Astrocyte (in vitro differentiated cells and primary cell): ENCODE measurements at regions not wholly inside any gene's neighbourhood (a gene's known extent, or its start where the extent isn't known, plus 50 kb on each side); places are given as distances from the start of the nearest gene placed in this dataset.
"Not testable (repeated sequence)": the region's sequence is repeated elsewhere in the genome, so short reads cannot be mapped to it uniquely, and the experiment has no call there.

Experiments
- DNase-seq: peaks from one replicate; pipeline ENCODE4 v3.0.0-alpha.2; 2010; ENCODE audit warnings: low read depth
- FAIRE-seq: peaks from 2 replicates; lab custom pipeline; 2011; peaks lifted over from hg19 to GRCh38; lab: Jason Lieb, UNC
- H2AFZ ChIP-seq: 2 replicates; pipeline ENCODE4 v1.6.0; 2012; ENCODE audit warnings: low read depth, low read length, inconsistent platforms
- H3K27ac ChIP-seq: 2 replicates; pipeline ENCODE4 v1.5.1; 2011; ENCODE audit warnings: low read depth, low read length, inconsistent platforms
- H3K27me3 ChIP-seq: 2 replicates; pipeline ENCODE4 v1.6.0; 2011; ENCODE audit warnings: low read length, inconsistent platforms; ENCODE audit not compliant: insufficient read depth
- H3K36me3 ChIP-seq: 2 replicates; pipeline ENCODE4 v1.5.1; 2011; ENCODE audit warnings: low read length, inconsistent platforms; ENCODE audit not compliant: insufficient read depth
- H3K4me1 ChIP-seq: 2 replicates; pipeline ENCODE4 v1.5.1; 2011; ENCODE audit warnings: low read length, inconsistent platforms; ENCODE audit not compliant: insufficient read depth
- H3K4me2 ChIP-seq: 2 replicates; pipeline ENCODE4 v1.6.0; 2012; ENCODE audit warnings: low read length, inconsistent platforms
- H3K4me3 ChIP-seq: 2 replicates; pipeline ENCODE4 v1.5.1; 2011; ENCODE audit warnings: low read depth, mild to moderate bottlenecking, low read length, inconsistent platforms; ENCODE audit not compliant: insufficient read depth
- H3K79me2 ChIP-seq: 2 replicates; pipeline ENCODE4 v1.6.0; 2012; ENCODE audit warnings: mild to moderate bottlenecking, low read length, inconsistent platforms; ENCODE audit not compliant: insufficient read depth
- H3K9ac ChIP-seq: 2 replicates; pipeline ENCODE4 v1.6.0; 2012; ENCODE audit warnings: mild to moderate bottlenecking, low read length, inconsistent platforms
- H3K9me3 ChIP-seq: 2 replicates; pipeline ENCODE4 v1.5.1; 2012; ENCODE audit warnings: low read depth, mild to moderate bottlenecking, low read length, inconsistent platforms; ENCODE audit not compliant: insufficient read depth
- H4K20me1 ChIP-seq: 2 replicates; pipeline ENCODE4 v1.6.0; 2012; ENCODE audit warnings: low read length, inconsistent platforms; ENCODE audit not compliant: insufficient read depth
- H3K27ac Mint-ChIP-seq: one replicate; pipeline ENCODE4 v1.8.0; 2021; ENCODE audit warnings: mild to moderate bottlenecking, mixed read lengths; ENCODE audit not compliant: unreplicated experiment
- H3K27me3 Mint-ChIP-seq: one replicate; pipeline ENCODE4 v1.8.0; 2021; ENCODE audit warnings: low read depth, mixed read lengths; ENCODE audit not compliant: unreplicated experiment
- H3K36me3 Mint-ChIP-seq: one replicate; pipeline ENCODE4 v1.8.0; 2021; ENCODE audit warnings: low read depth, mixed read lengths; ENCODE audit not compliant: unreplicated experiment
- H3K4me1 Mint-ChIP-seq: one replicate; pipeline ENCODE4 v1.8.0; 2021; ENCODE audit warnings: low read depth, mixed read lengths; ENCODE audit not compliant: unreplicated experiment
- H3K4me3 Mint-ChIP-seq: one replicate; pipeline ENCODE4 v1.8.0; 2021; ENCODE audit warnings: mild to moderate bottlenecking, moderate library complexity, mixed read lengths; ENCODE audit not compliant: unreplicated experiment
- H3K9me3 Mint-ChIP-seq: one replicate; pipeline ENCODE4 v1.8.0; 2021; ENCODE audit warnings: mild to moderate bottlenecking, mixed read lengths; ENCODE audit not compliant: unreplicated experiment
- CTCF ChIP-seq: IDR thresholded peaks from 2 replicates; pipeline ENCODE4 v1.5.1; 2011; ENCODE audit warnings: low read depth, mild to moderate bottlenecking, inconsistent platforms, low read length, moderate library complexity; ENCODE audit not compliant: insufficient read depth
- EZH2 ChIP-seq: IDR thresholded peaks from 2 replicates; pipeline ENCODE4 v1.6.1; 2012; ENCODE audit warnings: mild to moderate bottlenecking, low read length, inconsistent platforms; ENCODE audit not compliant: insufficient read depth

GRCh38 chr2:42974169-42974720 lies 181.9 kb upstream of the HAAO start:
- H3K4me2 ChIP-seq = peak overlapping the region; percentile 92
- H3K9me3 ChIP-seq = no peaks in the 10 kb centered on the region
- peaks cover 32% of the 10 kb centered on the region for H3K4me1 ChIP-seq
- H3K79me2 ChIP-seq = no peaks in the 10 kb centered on the region
- TF ChIP-seq CTCF (no peak), EZH2 (no peak)
- Mint-ChIP-seq H3K4me3 (peak overlapping the region; percentile 45), H3K4me1 (peaks cover 24% of the 10 kb centered on the region), H3K36me3 (no peaks in the 10 kb centered on the region), H3K27ac (no peak overlapping the region), H3K27me3 (peaks cover 12% of the 10 kb centered on the region), H3K9me3 (peaks cover 5% of the 10 kb centered on the region)
- FAIRE-seq (no peak), DNase-seq (no peak)
- H2AFZ ChIP-seq = no peak overlapping the region
- H3K27me3 ChIP-seq = no peaks in the 10 kb centered on the region
- H3K4me3 ChIP-seq = no peak overlapping the region
- H4K20me1 ChIP-seq = no peaks in the 10 kb centered on the region
- peak overlapping the region; percentile 64 for H3K27ac ChIP-seq
- H3K9ac ChIP-seq = peak overlapping the region; percentile 78
- no peaks in the 10 kb centered on the region for H3K36me3 ChIP-seq

GRCh38 chr2:42973726-42974125 lies 181.3 kb upstream of the HAAO start:
- no peak for TF ChIP-seq EZH2
- no peak for TF ChIP-seq CTCF
- FAIRE-seq = no peak
- peaks cover 21% of the 10 kb centered on the region for H3K4me1 Mint-ChIP-seq
- H3K9ac ChIP-seq = no peak overlapping the region
- peaks cover 9% of the 10 kb centered on the region for H3K27me3 Mint-ChIP-seq
- H4K20me1 ChIP-seq = no peaks in the 10 kb centered on the region
- H3K27me3 ChIP-seq = no peaks in the 10 kb centered on the region
- no peak overlapping the region for H3K27ac ChIP-seq
- no peaks in the 10 kb centered on the region for H3K9me3 ChIP-seq
- H3K4me3 ChIP-seq = no peak overlapping the region
- H3K4me1 ChIP-seq = peaks cover 34% of the 10 kb centered on the region
- H3K36me3 ChIP-seq = no peaks in the 10 kb centered on the region
- no peaks in the 10 kb centered on the region for H3K36me3 Mint-ChIP-seq
- no peak overlapping the region for H2AFZ ChIP-seq
- H3K79me2 ChIP-seq = no peaks in the 10 kb centered on the region
- peaks cover 5% of the 10 kb centered on the region for H3K9me3 Mint-ChIP-seq
- no peak overlapping the region for H3K4me2 ChIP-seq
- DNase-seq = no peak
- H3K27ac Mint-ChIP-seq = no peak overlapping the region
- peak overlapping the region; percentile 45 for H3K4me3 Mint-ChIP-seq

- H3K36me3 Mint-ChIP-seq, H2AFZ ChIP-seq, H3K4me2 ChIP-seq, H4K20me1 ChIP-seq, H3K27ac ChIP-seq, H3K27me3 ChIP-seq, DNase-seq, H3K36me3 ChIP-seq, H3K4me3 Mint-ChIP-seq, H3K9me3 ChIP-seq, FAIRE-seq, H3K4me3 ChIP-seq, H3K79me2 ChIP-seq, H3K9ac ChIP-seq, H3K9me3 Mint-ChIP-seq, H3K27ac Mint-ChIP-seq: not testable (repeated sequence)
- H3K4me1 ChIP-seq = peaks cover 41% of the 10 kb centered on the region
- H3K4me1 Mint-ChIP-seq = peaks cover 21% of the 10 kb centered on the region
- peaks cover 12% of the 10 kb centered on the region for H3K27me3 Mint-ChIP-seq
These were observed 180.6 kb upstream of the HAAO start for GRCh38 chr2:42972933-42973516.
